OCI-LY7 (cell line): ENCODE measurements at regions not wholly inside any gene's neighbourhood (a gene's known extent, or its start where the extent isn't known, plus 50 kb on each side); places are given as distances from the start of the nearest gene placed in this dataset.

Experiments used
- BruUV-seq: library from RNA; stranded (reverse); fragments of 400-500 nt; replicated peaks from 2 replicates; lab custom pipeline; 2021; lab: Mats Ljungman, UMichigan
- CTCF ChIA-PET: fragments of 300-600 bp; sonication (Branson Sonifier 250); formaldehyde crosslinking; loops from one replicate; lab custom pipeline; 2022; ENCODE audit warnings: antibody characterized with exemption; ENCODE audit not compliant: unreplicated experiment; lab: Charles Lee
- POLR2A ChIA-PET: fragments of 300-600 bp; sonication (Branson Sonifier 250); formaldehyde crosslinking; loops from one replicate; lab custom pipeline; 2022; ENCODE audit warnings: antibody characterized with exemption; lab: Charles Lee
- DNase-seq: peaks from one replicate; pipeline ENCODE4 v3.0.0-alpha.2; 2015; ENCODE audit warnings: low spot score
- H2AFZ ChIP-seq: fragments of 200-600 bp; sonication (generic), shearing (Covaris generic); 2 replicates; pipeline ENCODE4 v1.6.1; 2014; ENCODE audit warnings: mild to moderate bottlenecking, antibody characterized with exemption, low read length, moderate library complexity
- H3K27ac ChIP-seq: fragments of 200-600 bp; sonication (generic); 2 replicates; pipeline ENCODE4 v1.5.1; 2014; ENCODE audit warnings: mixed run types, low read depth, mild to moderate bottlenecking, moderate library complexity, low read length, inconsistent platforms; ENCODE audit not compliant: poor library complexity, severe bottlenecking
- H3K36me3 ChIP-seq: fragments of 200-600 bp; sonication (generic); 2 replicates; pipeline ENCODE4 v1.6.1; 2014; ENCODE audit warnings: mild to moderate bottlenecking, antibody characterized with exemption, low read length, moderate library complexity, mixed read lengths; ENCODE audit not compliant: insufficient read depth
- H3K4me1 ChIP-seq: fragments of 200-600 bp; sonication (generic); 2 replicates; pipeline ENCODE4 v1.5.1; 2014; ENCODE audit warnings: mild to moderate bottlenecking, low read length; ENCODE audit not compliant: insufficient read depth, poor library complexity, severe bottlenecking
- H3K4me2 ChIP-seq: fragments of 200-600 bp; sonication (generic); 2 replicates; pipeline ENCODE4 v1.6.1; 2014; ENCODE audit warnings: mild to moderate bottlenecking, low read length
- H3K4me3 ChIP-seq: fragments of 200-600 bp; sonication (generic); 2 replicates; pipeline ENCODE4 v1.5.1; 2014; ENCODE audit warnings: mild to moderate bottlenecking, low read depth, low read length; ENCODE audit not compliant: poor library complexity, severe bottlenecking
- H3K79me2 ChIP-seq: fragments of 200-600 bp; sonication (generic); 2 replicates; pipeline ENCODE4 v1.6.1; 2016; ENCODE audit warnings: low read depth, mild to moderate bottlenecking, low read length, moderate library complexity, mixed read lengths; ENCODE audit not compliant: insufficient read depth
- H3K9me2 ChIP-seq: fragments of 200-600 bp; sonication (generic); 2 replicates; pipeline ENCODE4 v1.6.1; 2016; ENCODE audit warnings: mild to moderate bottlenecking, low read length, mixed read lengths; ENCODE audit not compliant: insufficient read depth
- H3K9me3 ChIP-seq: fragments of 200-600 bp; sonication (generic); 2 replicates; pipeline ENCODE4 v1.6.1; 2014; ENCODE audit warnings: mild to moderate bottlenecking, mixed run types, low read length, mixed read lengths
- H4K20me1 ChIP-seq: fragments of 200-600 bp; sonication (generic); 2 replicates; pipeline ENCODE4 v1.6.1; 2014; ENCODE audit warnings: mild to moderate bottlenecking, antibody characterized with exemption, low read length, moderate library complexity, mixed read lengths; ENCODE audit not compliant: insufficient read depth
- CTCF ChIP-seq: fragments of 200-600 bp; sonication (generic); conservative IDR thresholded peaks from 2 replicates; pipeline ENCODE4 v1.5.1; 2014; ENCODE audit warnings: mild to moderate bottlenecking, antibody characterized with exemption, low read length, moderate library complexity, mixed read lengths
- EZH2phosphoT487 ChIP-seq: fragments of 200-600 bp; sonication (generic); IDR thresholded peaks from 2 replicates; pipeline ENCODE4 v1.6.1; 2018; ENCODE audit warnings: low read depth, borderline replicate concordance, mild to moderate bottlenecking, mixed run types, antibody characterized with exemption, low read length, moderate library complexity, mixed read lengths
- intact Hi-C: fragments of 100-400 bp; cut with micrococcal nuclease; formaldehyde crosslinking; loops from one replicate; pipeline ENCODE4 v1.10.0; 2022; ENCODE audit not compliant: unreplicated experiment

GRCh38 chr9:8027351-8027750, 227.8 kb upstream of the DMAC1 start:
- Histone ChIP-seq H3K4me2 (no peak overlapping the region), H3K27ac (no peak overlapping the region), H3K4me3 (no peak overlapping the region), H3K36me3 (no peaks in the 10 kb centered on the region), H4K20me1 (no peaks in the 10 kb centered on the region), H3K79me2 (no peaks in the 10 kb centered on the region), H3K9me2 (no peaks in the 10 kb centered on the region), H3K4me1 (no peaks in the 10 kb centered on the region), H3K9me3 (no peaks in the 10 kb centered on the region), H2AFZ (no peak overlapping the region)
- intact Hi-C loops, result no loop called here
- no peak for DNase-seq
- BruUV-seq, result no TSS peak
- ChIA-PET CTCF (no interaction called here), POLR2A (no interaction called here)
- no peak for TF ChIP-seq EZH2phosphoT487
- no peak for TF ChIP-seq CTCF

- Histone ChIP-seq H3K9me2 (no peaks in the 10 kb centered on the region), H3K9me3 (no peaks in the 10 kb centered on the region), H2AFZ (no peak overlapping the region), H3K36me3 (no peaks in the 10 kb centered on the region), H4K20me1 (no peaks in the 10 kb centered on the region), H3K4me2 (no peak overlapping the region), H3K4me1 (no peaks in the 10 kb centered on the region), H3K4me3 (no peak overlapping the region), H3K79me2 (no peaks in the 10 kb centered on the region), H3K27ac (no peak overlapping the region)
- no peak for DNase-seq
- no TSS peak for BruUV-seq
- ChIA-PET CTCF (no interaction called here), POLR2A (no interaction called here)
- intact Hi-C loops, result no loop called here
- no peak for TF ChIP-seq CTCF
- TF ChIP-seq EZH2phosphoT487, result no peak
Measured at GRCh38 chr9:8025551-8025950, 226.0 kb upstream of the DMAC1 start.

GRCh38 chr9:8020186-8020585, 220.6 kb upstream of the DMAC1 start:
- Histone ChIP-seq H3K4me1 (no peaks in the 10 kb centered on the region), H3K9me3 (no peaks in the 10 kb centered on the region), H3K4me2 (no peak overlapping the region), H2AFZ (no peak overlapping the region), H3K4me3 (no peak overlapping the region), H3K79me2 (no peaks in the 10 kb centered on the region), H4K20me1 (no peaks in the 10 kb centered on the region), H3K27ac (no peak overlapping the region), H3K36me3 (no peaks in the 10 kb centered on the region), H3K9me2 (no peaks in the 10 kb centered on the region)
- POLR2A ChIA-PET, result interaction anchor here (0.6 kb wide), 1 partner anchor 1116 kb away, joined by 3 read pairs; no protein-coding TSS in a partner anchor
- DNase-seq, result no peak
- BruUV-seq, result no TSS peak
- CTCF ChIA-PET, result no interaction called here
- TF ChIP-seq EZH2phosphoT487, result no peak
- no peak for TF ChIP-seq CTCF
- intact Hi-C loops, result no loop called here
